HCT116 (cell line): ENCODE measurements at regions not wholly inside any gene's neighbourhood (a gene's known extent, or its start where the extent isn't known, plus 50 kb on each side); places are given as distances from the start of the nearest gene placed in this dataset.

ENCODE experiments used
- ATF3 ChIP-seq: IDR thresholded peaks from 2 replicates; pipeline ENCODE4 v1.6.1; 2012
- CEBPB ChIP-seq: IDR thresholded peaks from 2 replicates; pipeline ENCODE4 v1.6.1; 2012; ENCODE audit warnings: low read depth
- CTCF ChIP-seq, 3 experiments: fragments of 200-600 bp in 1 of 3; sonication (generic) in 1 of 3; IDR thresholded peaks in 2 of 3; conservative IDR thresholded peaks in 1 of 3; 2 replicates each; pipeline ENCODE4 v1.5.1; 2012 to 2017; ENCODE audit warnings: low read depth in 2 of 3, low read length in 2 of 3, antibody characterized with exemption in 1 of 3, borderline replicate concordance in 1 of 3, control low read depth in 1 of 3, mild to moderate bottlenecking in 1 of 3, mixed read lengths in 1 of 3, mixed run types in 1 of 3, moderate library complexity in 1 of 3; ENCODE audit not compliant: insufficient read depth in 1 of 3
- ELF1 ChIP-seq: IDR thresholded peaks from 2 replicates; pipeline ENCODE4 v1.6.1; 2012; ENCODE audit warnings: low read depth, borderline replicate concordance
- EZH2phosphoT487 ChIP-seq: fragments of 200-600 bp; IDR thresholded peaks from 2 replicates; pipeline ENCODE4 v1.6.1; 2018; ENCODE audit warnings: antibody characterized with exemption, borderline replicate concordance
- JUND ChIP-seq: IDR thresholded peaks from 2 replicates; pipeline ENCODE4 v1.6.1; 2012
- MAX ChIP-seq: IDR thresholded peaks from 2 replicates; pipeline ENCODE4 v1.6.1; 2012
- POLR2A ChIP-seq: IDR thresholded peaks from 2 replicates; pipeline ENCODE4 v1.7.0; 2011; ENCODE audit warnings: borderline replicate concordance; ENCODE audit not compliant: insufficient read depth, insufficient read length; ENCODE audit errors: extremely low read depth
- POLR2AphosphoS5 ChIP-seq: IDR thresholded peaks from 2 replicates; pipeline ENCODE4 v1.6.1; 2011; ENCODE audit warnings: mild to moderate bottlenecking, low read depth, low read length, moderate library complexity
- REST ChIP-seq: IDR thresholded peaks from 2 replicates; pipeline ENCODE4 v1.6.1; 2012; ENCODE audit warnings: low read depth
- YY1 ChIP-seq: IDR thresholded peaks from 2 replicates; pipeline ENCODE4 v1.6.1; 2011; ENCODE audit warnings: low read length, low read depth, moderate library complexity, mild to moderate bottlenecking; ENCODE audit not compliant: insufficient replicate concordance; ENCODE audit errors: extremely low read depth

- no peak for TF ChIP-seq ELF1
- TF ChIP-seq REST = no peak
- TF ChIP-seq CTCF (IDR thresholded peaks at IDR 0.05 in 2 of 3, conservative IDR thresholded peaks at IDR 0.05 in 1 of 3; ENCODE audit: borderline replicate concordance in 1 of 3, insufficient read depth in 1 of 3, low read depth in 2 of 3, low read length in 2 of 3) = no peak
- no peak for TF ChIP-seq POLR2AphosphoS5
- no peak for TF ChIP-seq YY1
- TF ChIP-seq POLR2A = no peak
- no peak for TF ChIP-seq EZH2phosphoT487
- no peak for TF ChIP-seq CEBPB
- TF ChIP-seq JUND = no peak
- TF ChIP-seq MAX = no peak
- no peak for TF ChIP-seq ATF3
These were observed 50.4 kb upstream of the KCNAB1 start for GRCh38 chr3:156070028-156070427.
